HFF-Myc (cell line): ENCODE measurements at regions not wholly inside any gene's neighbourhood (a gene's known extent, or its start where the extent isn't known, plus 50 kb on each side); places are given as distances from the start of the nearest gene placed in this dataset.

Experiments
- DNase-seq: peaks from one replicate; pipeline ENCODE4 v3.0.0-alpha.2; 2011; ENCODE audit warnings: low read depth; ENCODE audit errors: extremely low read depth
- H3K4me3 ChIP-seq: replicated peaks from 2 replicates; pipeline ENCODE4 v1.5.1; 2011; ENCODE audit warnings: low read depth, mild to moderate bottlenecking, control low read depth, low read length
- CTCF ChIP-seq: IDR thresholded peaks from 2 replicates; pipeline ENCODE4 v1.5.1; 2012; ENCODE audit warnings: mild to moderate bottlenecking, low read depth, low read length, control low read depth; ENCODE audit errors: missing control alignments

- no peak overlapping the region for H3K4me3 ChIP-seq
- DNase-seq: no peak
- TF ChIP-seq CTCF: no peak
These were observed 84.6 kb downstream of the MYEOV start for GRCh38 chr11:69378303-69379141.

GRCh38 chr11:69380451-69380901 is 86.5 kb downstream of the MYEOV start:
- H3K4me3 ChIP-seq: no peak overlapping the region
- TF ChIP-seq CTCF: no peak
- DNase-seq: no peak

- no peak for DNase-seq
- TF ChIP-seq CTCF: no peak
- H3K4me3 ChIP-seq: no peak overlapping the region
These were observed 87.1 kb downstream of the MYEOV start for GRCh38 chr11:69380921-69381581.

- no peak for DNase-seq
- no peak for TF ChIP-seq CTCF
These were observed 87.8 kb downstream of the MYEOV start for GRCh38 chr11:69381681-69382130.

GRCh38 chr11:69382131-69383128 is 88.5 kb downstream of the MYEOV start:
- no peak overlapping the region for H3K4me3 ChIP-seq
- no peak for TF ChIP-seq CTCF
- DNase-seq: no peak

More at GRCh38 chr11:69381681-69382130, 87.8 kb downstream of the MYEOV start:
- H3K4me3 ChIP-seq: no peak overlapping the region
